K562 (cell line): ENCODE measurements at regions not wholly inside any gene's neighbourhood (a gene's known extent, or its start where the extent isn't known, plus 50 kb on each side); places are given as distances from the start of the nearest gene placed in this dataset.

ENCODE experiments used
- ATAC-seq: fragments of 200-7000 bp; cut with Tn5 transposase; 3 replicates; pipeline ENCODE4 v1.9.1; 2020; ENCODE audit warnings: moderate library complexity
- BruUV-seq: library from RNA; stranded (reverse); fragments of 400-500 nt; replicated peaks from 2 replicates; lab custom pipeline; 2021; lab: Mats Ljungman, UMichigan
- CTCF ChIA-PET: fragments of 300-600 bp; formaldehyde crosslinking; extraction: SDS; loops from one replicate; lab custom pipeline; 2021; ENCODE audit warnings: low intra/inter-chr PET ratio; lab: Yijun Ruan, JAX
- POLR2A ChIA-PET: fragments of 300-600, 350-650 bp; sonication (Branson Sonifier 250); formaldehyde crosslinking; extraction: SDS; loops from one replicate; lab custom pipeline; 2021; ENCODE audit warnings: antibody characterized with exemption, inconsistent platforms; lab: Yijun Ruan, JAX
- DNase-seq, 4 experiments: peaks; one replicate each; pipeline versions ENCODE4 v3.0.0 to v3.0.0-alpha.2; 2011 to 2018; ENCODE audit warnings: low spot score in 3 of 4, mixed read lengths in 3 of 4; ENCODE audit errors: extremely low read depth in 1 of 4
- FAIRE-seq: peaks from 2 replicates; lab custom pipeline; 2011; peaks lifted over from hg19 to GRCh38; lab: Jason Lieb, UNC
- H2AFZ ChIP-seq: 2 replicates; pipeline ENCODE4 v1.6.0; 2011; ENCODE audit warnings: low read depth, low read length, control low read depth, inconsistent platforms
- H3K27ac ChIP-seq: fragments of 200-600 bp; 3 replicates; pipeline ENCODE4 v1.8.0; 2011; ENCODE audit warnings: low read depth, mild to moderate bottlenecking, control low read depth, inconsistent platforms, low read length, moderate library complexity, mixed read lengths; ENCODE audit errors: extremely low read depth
- H3K27me3 ChIP-seq, 2 experiments: fragments of 300-600 bp in 1 of 2; 2 replicates in 1 of 2; 3 replicates in 1 of 2; pipeline versions ENCODE4 v1.6.0 to v1.8.0; 2011; ENCODE audit warnings: inconsistent platforms in 2 of 2, low read length in 2 of 2, mild to moderate bottlenecking in 1 of 2, mixed read lengths in 1 of 2, moderate library complexity in 1 of 2; ENCODE audit not compliant: control insufficient read depth in 2 of 2, insufficient read depth in 2 of 2
- H3K36me3 ChIP-seq: fragments of 300-600 bp; 3 replicates; pipeline ENCODE4 v1.8.0; 2011; ENCODE audit warnings: mild to moderate bottlenecking, low read length, inconsistent platforms; ENCODE audit not compliant: control insufficient read depth, insufficient read depth
- H3K4me1 ChIP-seq, 2 experiments: fragments of 200-600 bp in 1 of 2; replicated peaks in 1 of 2; 2 replicates in 1 of 2; 3 replicates in 1 of 2; pipeline versions ENCODE4 v1.5.1 to v1.8.0; 2011; ENCODE audit warnings: inconsistent platforms in 2 of 2, low read length in 2 of 2, mild to moderate bottlenecking in 1 of 2, mixed read lengths in 1 of 2, moderate library complexity in 1 of 2; ENCODE audit not compliant: control insufficient read depth in 2 of 2, insufficient read depth in 2 of 2
- H3K4me2 ChIP-seq: 2 replicates; pipeline ENCODE4 v1.6.1; 2011; ENCODE audit warnings: low read length, control low read depth, inconsistent platforms, mixed read lengths; ENCODE audit not compliant: insufficient read depth
- H3K4me3 ChIP-seq: fragments of 200-600 bp; sonication (generic), shearing (Covaris generic); 2 replicates; pipeline ENCODE4 v1.5.1; 2016; ENCODE audit warnings: control low read depth, inconsistent platforms
- H3K79me2 ChIP-seq: fragments of 200-600 bp; 3 replicates; pipeline ENCODE4 v1.8.0; 2011; ENCODE audit warnings: low read length, inconsistent platforms; ENCODE audit not compliant: control insufficient read depth, insufficient read depth
- H3K9ac ChIP-seq, 2 experiments: 2 replicates each; pipeline versions ENCODE4 v1.6.0 to v1.6.1; 2011; ENCODE audit warnings: low read depth in 2 of 2, low read length in 2 of 2, control low read depth in 1 of 2, inconsistent platforms in 1 of 2, mild to moderate bottlenecking in 1 of 2, mixed read lengths in 1 of 2; ENCODE audit not compliant: insufficient read depth in 1 of 2
- H3K9me1 ChIP-seq: one replicate; pipeline ENCODE4 v1.6.0; 2011; ENCODE audit warnings: inconsistent platforms, mild to moderate bottlenecking, low read length, moderate library complexity; ENCODE audit not compliant: control insufficient read depth, insufficient read depth
- H3K9me3 ChIP-seq: replicated peaks from 2 replicates; pipeline ENCODE4 v1.5.1; 2011; ENCODE audit warnings: low read depth, low read length, inconsistent platforms; ENCODE audit not compliant: control insufficient read depth, insufficient read depth
- H4K20me1 ChIP-seq: replicated peaks from 2 replicates; pipeline ENCODE4 v1.6.1; 2011; ENCODE audit warnings: low read length, inconsistent platforms, mixed read lengths; ENCODE audit not compliant: control insufficient read depth, insufficient read depth
- ARID2 ChIP-seq: fragments of 450-650 bp; IDR thresholded peaks from 2 replicates; pipeline ENCODE4 v1.6.1; 2017; ENCODE audit warnings: antibody characterized with exemption, mild to moderate bottlenecking
- BDP1 ChIP-seq: IDR thresholded peaks from 3 replicates; pipeline ENCODE4 v1.6.1; 2011; ENCODE audit not compliant: insufficient read length, insufficient read depth
- BRD4 ChIP-seq: fragments of 200-600 bp; sonication (generic); IDR thresholded peaks from 2 replicates; pipeline ENCODE4 v1.6.1; 2017; ENCODE audit warnings: inconsistent platforms
- CBFB ChIP-seq: sonication (generic); formaldehyde crosslinking; IDR thresholded peaks from 2 replicates; pipeline ENCODE4 v1.4.0; 2020; ENCODE audit warnings: mild to moderate bottlenecking, missing genetic modification reagents
- CEBPB ChIP-seq: fragments of 450-650 bp; IDR thresholded peaks from 2 replicates; pipeline ENCODE4 v1.6.1; 2016; ENCODE audit warnings: missing genetic modification characterization, missing compliant biosample characterization
- CEBPZ ChIP-seq: fragments of 150-350 bp; IDR thresholded peaks from 2 replicates; pipeline ENCODE4 v1.6.1; 2014; ENCODE audit warnings: low read depth, mild to moderate bottlenecking, low read length, borderline replicate concordance
- DACH1 ChIP-seq: fragments of 450-650 bp; IDR thresholded peaks from 2 replicates; pipeline ENCODE4 v1.6.1; 2018; ENCODE audit not compliant: partially characterized antibody
- DLX4 ChIP-seq: fragments of 250-450 bp; sonication (Bioruptor Pico); IDR thresholded peaks from 2 replicates; pipeline ENCODE4 v1.6.1; 2021; ENCODE audit warnings: mild to moderate bottlenecking
- ETV5 ChIP-seq: sonication (generic); formaldehyde crosslinking; IDR thresholded peaks from 2 replicates; pipeline ENCODE4 v1.4.0; 2020; ENCODE audit warnings: low read depth, mild to moderate bottlenecking, missing genetic modification reagents
- LCOR ChIP-seq: sonication (generic); formaldehyde crosslinking; IDR thresholded peaks from 2 replicates; pipeline ENCODE4 v1.8.0; 2022; ENCODE audit warnings: mild to moderate bottlenecking, missing genetic modification reagents
- NFATC3 ChIP-seq: fragments of 450-650 bp; IDR thresholded peaks from 2 replicates; pipeline ENCODE4 v1.6.1; 2017; ENCODE audit warnings: mild to moderate bottlenecking
- RBM22 ChIP-seq: fragments of 200-400 bp; formaldehyde crosslinking; IDR thresholded peaks from 2 replicates; pipeline ENCODE4 v1.6.1; 2018; ENCODE audit warnings: low read length, low read depth; ENCODE audit not compliant: poor library complexity, severe bottlenecking
- SIN3B ChIP-seq: fragments of 450-650 bp; IDR thresholded peaks from 2 replicates; pipeline ENCODE4 v1.6.1; 2017; ENCODE audit warnings: low read depth, mild to moderate bottlenecking, moderate library complexity
- THAP7 ChIP-seq: fragments of 250-450 bp; sonication (Bioruptor Pico); IDR thresholded peaks from 2 replicates; pipeline ENCODE4 v1.5.0; 2021
- ZBTB2 ChIP-seq: fragments of 450-650 bp; IDR thresholded peaks from 2 replicates; pipeline ENCODE4 v1.6.1; 2016; ENCODE audit warnings: antibody characterized with exemption
- ZNF324 ChIP-seq: fragments of 250-450 bp; sonication (Bioruptor Pico); IDR thresholded peaks from 2 replicates; pipeline ENCODE4 v1.4.0; 2020; ENCODE audit warnings: mild to moderate bottlenecking
- ZNF57 ChIP-seq: fragments of 450-650 bp; formaldehyde crosslinking; IDR thresholded peaks from 2 replicates; pipeline ENCODE4 v1.4.0; 2020; ENCODE audit warnings: mild to moderate bottlenecking, moderate library complexity
- ZNF75A ChIP-seq: fragments of 450-650 bp; formaldehyde crosslinking; IDR thresholded peaks from 2 replicates; pipeline ENCODE4 v1.4.0; 2020; ENCODE audit warnings: mild to moderate bottlenecking
- ZNF780A ChIP-seq: fragments of 250-450 bp; sonication (Bioruptor Pico); IDR thresholded peaks from 2 replicates; pipeline ENCODE4 v1.5.0; 2021; ENCODE audit warnings: mild to moderate bottlenecking
- WGBS: fragments of 100-300 bp; shearing (Covaris generic); methylation state at CpG from one replicate; pipeline ENCODE4 v1.1.6; 2016; ENCODE audit warnings: low coverage, mixed read lengths; ENCODE audit not compliant: insufficient coverage; ENCODE audit errors: missing lambda C conversion rate; 5-methylcytosine and 5-hydroxymethylcytosine counted together
- in situ Hi-C: fragments of 300-500 bp; cut with MboI; formaldehyde crosslinking; loops from 4 replicates; pipeline ENCODE4 v1.15.0; 2018; ENCODE audit warnings: inconsistent platforms, mixed read lengths
- intact Hi-C: fragments of 100-400 bp; cut with micrococcal nuclease; formaldehyde crosslinking; loops from 2 replicates; pipeline ENCODE4 v1.14.2; 2022

GRCh38 chr16:73196670-73197069, 148.7 kb upstream of the ZFHX3 start (continued):
- TF ChIP-seq ZBTB2 (no peak), ZNF57 (no peak), BRD4 (no peak)

GRCh38 chr16:73193464-73193863, 145.5 kb upstream of the ZFHX3 start:
- no peak overlapping the region for H3K4me2 ChIP-seq
- in situ Hi-C loops, result no loop called here
- 0% methylated on average over 1 of the region's 1 CpG for WGBS
- no peaks in the 10 kb centered on the region for H3K9me3 ChIP-seq
- FAIRE-seq, result no peak
- H3K27me3 ChIP-seq, result peaks cover 0 to 8% of the 10 kb centered on the region in 2 experiments; a peak in 2 of 5 replicates
- no peak overlapping the region for H3K9ac ChIP-seq
- ATAC-seq, result no peak
- POLR2A ChIA-PET, result interaction anchor here (0.6 kb wide), 1 partner anchor 243 kb away, joined by 3 read pairs; no protein-coding TSS in a partner anchor
- H3K27ac ChIP-seq, result no peak overlapping the region
- intact Hi-C loops, result no loop called here
- CTCF ChIA-PET, result no interaction called here
- DNase-seq, result no peak
- BruUV-seq, result no TSS peak
- H3K79me2 ChIP-seq, result no peaks in the 10 kb centered on the region
- H3K4me1 ChIP-seq, result no peaks in the 10 kb centered on the region
- 0 out of 2 replicates have a peak, but pooled peaks cover 3% of the 10 kb centered on the region for H4K20me1 ChIP-seq
- no peaks in the 10 kb centered on the region for H3K9me1 ChIP-seq
- no peak overlapping the region for H3K4me3 ChIP-seq
- H2AFZ ChIP-seq, result no peak overlapping the region
- H3K36me3 ChIP-seq, result no peaks in the 10 kb centered on the region
- TF ChIP-seq ZNF324 (CRISPR knock-in tag) (no peak), SIN3B (no peak), CEBPZ (no peak), DACH1 (no peak), BDP1 (no peak), CEBPB (tag) (no peak), ARID2 (no peak), ZNF75A (no peak), RBM22 (no peak), NFATC3 (no peak), ETV5 (no peak), ZNF780A (no peak), THAP7 (CRISPR knock-in tag) (no peak), LCOR (CRISPR knock-in tag) (no peak), CBFB (CRISPR knock-in tag) (no peak), DLX4 (CRISPR knock-in tag) (no peak)
